NB4 (cell line): ENCODE measurements at regions not wholly inside any gene's neighbourhood (a gene's known extent, or its start where the extent isn't known, plus 50 kb on each side); places are given as distances from the start of the nearest gene placed in this dataset.

ENCODE experiments used
- DNase-seq: peaks from one replicate; pipeline ENCODE4 v3.0.0; 2010; ENCODE audit warnings: low read depth
- H3K4me3 ChIP-seq: one replicate; pipeline ENCODE4 v1.5.1; 2011; ENCODE audit warnings: mild to moderate bottlenecking, low read depth, low read length, moderate library complexity
- CTCF ChIP-seq: IDR thresholded peaks from one replicate; pipeline ENCODE4 v1.5.1; 2012; ENCODE audit warnings: low read depth, low read length
- MAX ChIP-seq: IDR thresholded peaks from 2 replicates; pipeline ENCODE4 v1.6.1; 2011; ENCODE audit warnings: low read depth, low read length
- MYC ChIP-seq: IDR thresholded peaks from 2 replicates; pipeline ENCODE4 v1.6.1; 2011; ENCODE audit warnings: low read depth, low read length
- POLR2A ChIP-seq: IDR thresholded peaks from 2 replicates; pipeline ENCODE4 v1.6.1; 2011; ENCODE audit warnings: mild to moderate bottlenecking; ENCODE audit not compliant: insufficient read length; ENCODE audit errors: extremely low read depth

GRCh38 chr1:182169203-182169602 is 107.7 kb upstream of the ZNF648 start:
- DNase-seq: peak; percentile 77
- TF ChIP-seq POLR2A (no peak), MYC (peak; percentile 28; the same call in 1 of the 2 replicates), MAX (peak; percentile 89), CTCF (no peak)
- H3K4me3 ChIP-seq: no peak overlapping the region

GRCh38 chr1:182166750-182167149 is 105.2 kb upstream of the ZNF648 start:
- H3K4me3 ChIP-seq: no peak overlapping the region
- TF ChIP-seq MAX (no peak), POLR2A (no peak), CTCF (no peak)
- no peak for DNase-seq

GRCh38 chr1:182166321-182166720 is 104.8 kb upstream of the ZNF648 start:
- TF ChIP-seq MYC (no peak), POLR2A (no peak), CTCF (no peak), MAX (no peak)
- H3K4me3 ChIP-seq: no peak overlapping the region
- no peak for DNase-seq

GRCh38 chr1:182164273-182164672 is 102.8 kb upstream of the ZNF648 start:
- no peak for DNase-seq
- H3K4me3 ChIP-seq: no peak overlapping the region
- no peak for TF ChIP-seq MYC
- no peak for TF ChIP-seq CTCF
- TF ChIP-seq MAX: no peak
- TF ChIP-seq POLR2A: no peak

GRCh38 chr1:182163821-182164223 is 102.3 kb upstream of the ZNF648 start:
- no peak for DNase-seq
- no peak overlapping the region for H3K4me3 ChIP-seq
- no peak for TF ChIP-seq POLR2A
- TF ChIP-seq CTCF: no peak
- no peak for TF ChIP-seq MYC
- TF ChIP-seq MAX: no peak

GRCh38 chr1:182159443-182159842 is 97.9 kb upstream of the ZNF648 start:
- H3K4me3 ChIP-seq: no peak overlapping the region
- DNase-seq: no peak
- TF ChIP-seq POLR2A (no peak), CTCF (no peak), MAX (no peak), MYC (no peak)
